ENCODE measurements at regions not wholly inside any gene's neighbourhood (a gene's known extent, or its start where the extent isn't known, plus 50 kb on each side); places are given as distances from the start of the nearest gene placed in this dataset.
A peak's percentile ranks its signal among the peaks of the same experiment; 100 is the strongest.

DNA sequence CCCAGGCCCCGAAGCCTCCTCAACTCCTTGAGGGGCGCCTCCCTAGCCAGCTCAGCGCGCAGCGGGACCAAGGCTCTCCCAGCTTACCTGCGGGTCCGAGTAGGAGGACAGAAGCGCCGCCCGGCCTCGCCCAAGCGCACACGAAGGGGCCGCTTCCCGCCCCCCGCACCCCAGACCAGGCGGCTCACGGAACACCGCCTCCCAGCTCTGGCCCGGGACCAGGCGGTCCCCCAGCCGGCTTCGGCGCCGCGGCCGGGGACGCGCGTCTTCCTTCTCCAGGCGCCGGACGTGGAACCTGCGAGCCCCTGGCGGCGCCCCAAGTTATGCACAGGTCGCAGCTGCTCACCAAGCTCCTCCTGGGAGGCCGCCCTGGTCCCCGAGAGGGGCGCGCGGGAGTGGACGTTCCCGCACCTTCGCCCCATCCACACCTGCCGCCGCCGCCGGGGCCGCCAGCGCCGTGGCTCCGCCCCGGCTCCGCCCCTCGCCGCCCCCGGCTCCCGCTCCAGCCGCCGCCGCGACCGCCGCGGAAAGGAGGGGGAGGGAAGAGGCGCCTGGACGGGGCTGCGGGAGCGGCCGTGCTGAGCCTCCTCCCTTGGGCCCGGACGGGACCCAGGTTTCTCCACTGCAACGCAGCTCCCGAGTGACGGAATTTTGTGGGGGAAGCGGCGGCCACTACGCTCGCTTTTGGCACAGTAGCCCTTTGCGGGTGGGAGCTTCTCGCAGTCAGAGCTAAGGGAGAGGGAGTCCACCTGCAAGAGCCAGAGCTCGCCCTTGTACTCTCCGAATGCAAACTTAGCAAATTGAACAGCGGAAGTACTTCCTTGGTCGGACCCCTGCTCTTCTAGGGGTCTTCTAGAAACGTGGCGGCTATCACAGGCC is 77.5 kb upstream of the IFNE start:
- ATAC-seq (peak in 1 of 4 donors; percentile 40), DNase-seq (peak; percentile 34 to 57)
- intact Hi-C loops (cut with DNase I) = no loop called here
- Histone ChIP-seq H3K36me3 (ENCODE audit: insufficient read depth in 1 of 2, low read depth in 1 of 2) (no peaks in the 10 kb centered on the region), H3K27me3 (ENCODE audit: insufficient read depth in 3 of 3, low read length in 2 of 3) (peaks cover 7 to 68% (median 19%) of the 10 kb centered on the region in 3 donors), H3K4me3 (peak overlapping the region; percentile 66), H3K9me3 (no peaks in the 10 kb centered on the region), H3K27ac (no peak overlapping the region), H3K4me1 (peaks cover 4% of the 10 kb centered on the region)
- TF ChIP-seq, protein P1, sequence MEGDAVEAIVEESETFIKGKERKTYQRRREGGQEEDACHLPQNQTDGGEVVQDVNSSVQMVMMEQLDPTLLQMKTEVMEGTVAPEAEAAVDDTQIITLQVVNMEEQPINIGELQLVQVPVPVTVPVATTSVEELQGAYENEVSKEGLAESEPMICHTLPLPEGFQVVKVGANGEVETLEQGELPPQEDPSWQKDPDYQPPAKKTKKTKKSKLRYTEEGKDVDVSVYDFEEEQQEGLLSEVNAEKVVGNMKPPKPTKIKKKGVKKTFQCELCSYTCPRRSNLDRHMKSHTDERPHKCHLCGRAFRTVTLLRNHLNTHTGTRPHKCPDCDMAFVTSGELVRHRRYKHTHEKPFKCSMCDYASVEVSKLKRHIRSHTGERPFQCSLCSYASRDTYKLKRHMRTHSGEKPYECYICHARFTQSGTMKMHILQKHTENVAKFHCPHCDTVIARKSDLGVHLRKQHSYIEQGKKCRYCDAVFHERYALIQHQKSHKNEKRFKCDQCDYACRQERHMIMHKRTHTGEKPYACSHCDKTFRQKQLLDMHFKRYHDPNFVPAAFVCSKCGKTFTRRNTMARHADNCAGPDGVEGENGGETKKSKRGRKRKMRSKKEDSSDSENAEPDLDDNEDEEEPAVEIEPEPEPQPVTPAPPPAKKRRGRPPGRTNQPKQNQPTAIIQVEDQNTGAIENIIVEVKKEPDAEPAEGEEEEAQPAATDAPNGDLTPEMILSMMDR (IDR thresholded peaks at IDR 0.05) = no peak
- 1% methylated on average over 30 to 88 of the region's 88 CpGs for WGBS, 3 donors

- 35 to 43% (median 39%) methylated on average over 12 of the region's 12 CpGs for WGBS, 3 donors
- ATAC-seq = no peak
- H3K27ac ChIP-seq = no peak overlapping the region
Measured at GRCh38 chr9:21560281-21560745, 78.2 kb upstream of the IFNE start.

GRCh38 chr9:21561502-21561901 is 79.4 kb upstream of the IFNE start:
- no peaks in the 10 kb centered on the region for H3K9me3 ChIP-seq
- TF ChIP-seq, protein P1 (IDR thresholded peaks at IDR 0.05) = no peak
- no peaks in the 10 kb centered on the region for H3K36me3 ChIP-seq (ENCODE audit: insufficient read depth in 1 of 2, low read depth in 1 of 2)
- no peak overlapping the region for H3K27ac ChIP-seq
- H3K27me3 ChIP-seq (ENCODE audit: insufficient read depth in 3 of 3, low read length in 2 of 3) = peaks cover 7 to 61% (median 17%) of the 10 kb centered on the region in 3 donors
- DNase-seq = no peak
- no peak overlapping the region for H3K4me3 ChIP-seq
- intact Hi-C loops (cut with DNase I) = no loop called here
- no peak for ATAC-seq
- 66 to 79% (median 75%) methylated on average over 2 of the region's 2 CpGs for WGBS, 3 donors
- H3K4me1 ChIP-seq = peaks cover 4% of the 10 kb centered on the region

More at GRCh38 chr9:21560281-21560745, 78.2 kb upstream of the IFNE start:
- DNase-seq = no peak
- Histone ChIP-seq H3K4me3 (peak overlapping the region; percentile 66), H3K4me1 (peaks cover 4% of the 10 kb centered on the region), H3K36me3 (ENCODE audit: insufficient read depth in 1 of 2, low read depth in 1 of 2) (no peaks in the 10 kb centered on the region), H3K27me3 (ENCODE audit: insufficient read depth in 3 of 3, low read length in 2 of 3) (peaks cover 7 to 68% (median 19%) of the 10 kb centered on the region in 3 donors), H3K9me3 (no peaks in the 10 kb centered on the region)
- intact Hi-C loops (cut with DNase I) = no loop called here
- TF ChIP-seq, protein P1 (IDR thresholded peaks at IDR 0.05) = no peak

DNA sequence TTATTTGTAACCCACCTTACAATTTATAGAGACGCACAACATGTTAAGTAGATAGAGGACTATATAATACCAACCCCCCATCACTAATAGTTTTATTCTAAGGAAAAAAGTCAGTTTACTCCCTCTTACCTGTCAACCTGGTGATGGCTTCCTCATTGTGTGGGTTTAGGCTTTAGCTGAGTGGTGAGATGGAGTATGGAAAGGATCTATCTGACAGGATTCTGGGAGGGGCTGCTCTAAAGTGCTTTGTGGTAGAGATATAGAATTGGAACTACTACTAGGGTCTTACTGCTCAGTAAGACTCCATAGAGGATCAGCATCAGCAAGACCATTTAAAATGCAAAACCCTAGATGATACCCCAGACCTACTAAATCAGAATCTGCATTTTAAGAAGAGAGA is 82.1 kb upstream of the IFNE start:
- no peak for ATAC-seq
- Histone ChIP-seq H3K27me3 (ENCODE audit: insufficient read depth in 3 of 3, low read length in 2 of 3) (peaks cover 7 to 34% (median 14%) of the 10 kb centered on the region in 3 donors), H3K36me3 (ENCODE audit: insufficient read depth in 1 of 2, low read depth in 1 of 2) (no peaks in the 10 kb centered on the region), H3K27ac (no peak overlapping the region), H3K4me1 (peaks cover 2% of the 10 kb centered on the region), H3K4me3 (no peak overlapping the region), H3K9me3 (no peaks in the 10 kb centered on the region)
- TF ChIP-seq, protein P1 (IDR thresholded peaks at IDR 0.05) = no peak
- intact Hi-C loops (cut with DNase I) = no loop called here
- no peak for DNase-seq
- 94 to 96% (median 94%) methylated on average over 1 of the region's 1 CpG for WGBS, 3 donors
